ENCODE measurements at regions not wholly inside any gene's neighbourhood (a gene's known extent, or its start where the extent isn't known, plus 50 kb on each side); places are given as distances from the start of the nearest gene placed in this dataset.

- ATAC-seq (replicated peaks in 1 of 2) (no peak), DNase-seq (no peak)
- Mint-ChIP-seq H3K4me1 (ENCODE audit: low read depth) (no peaks in the 10 kb centered on the region), H3K27me3 (ENCODE audit: low read depth) (no peaks in the 10 kb centered on the region), H3K9me3 (peaks cover 14 to 24% of the 10 kb centered on the region in 2 donors), H3K27ac (no peak overlapping the region), H3K36me3 (ENCODE audit: insufficient read depth in 2 of 2) (peaks cover 2 to 8% of the 10 kb centered on the region in 2 donors), H3K4me3 (no peak overlapping the region)
Observed at GRCh38 chr16:63744077-63744874, 1377.6 kb downstream of the CDH11 start.

GRCh38 chr16:63742150-63742549 lies 1379.7 kb downstream of the CDH11 start:
- Mint-ChIP-seq H3K27ac (no peak overlapping the region), H3K27me3 (ENCODE audit: low read depth) (no peaks in the 10 kb centered on the region), H3K4me3 (no peak overlapping the region), H3K36me3 (ENCODE audit: insufficient read depth in 2 of 2) (peaks cover 2 to 8% of the 10 kb centered on the region in 2 donors), H3K4me1 (ENCODE audit: low read depth) (no peaks in the 10 kb centered on the region), H3K9me3 (peaks cover 18 to 21% of the 10 kb centered on the region in 2 donors)
- DNase-seq (no peak), ATAC-seq (replicated peaks in 1 of 2) (no peak)

GRCh38 chr16:63737633-63738032 lies 1384.2 kb downstream of the CDH11 start:
- Mint-ChIP-seq H3K36me3 (ENCODE audit: insufficient read depth in 2 of 2) (no peaks in the 10 kb centered on the region), H3K27ac (no peak overlapping the region), H3K27me3 (ENCODE audit: low read depth) (no peaks in the 10 kb centered on the region), H3K4me3 (no peak overlapping the region), H3K4me1 (ENCODE audit: low read depth) (no peaks in the 10 kb centered on the region), H3K9me3 (peaks cover 7 to 12% of the 10 kb centered on the region in 2 donors)
- ATAC-seq (replicated peaks in 1 of 2): no peak
- no peak for DNase-seq

GRCh38 chr16:63735456-63735855 lies 1386.4 kb downstream of the CDH11 start:
- no peak for ATAC-seq (replicated peaks in 1 of 2)
- Mint-ChIP-seq H3K4me1 (ENCODE audit: low read depth) (no peaks in the 10 kb centered on the region), H3K9me3 (peaks cover 7 to 14% of the 10 kb centered on the region in 2 donors)

GRCh38 chr16:63720848-63721247 lies 1401.0 kb downstream of the CDH11 start:
- H3K4me3 Mint-ChIP-seq: no peak overlapping the region
- no peak for DNase-seq
- H3K36me3 Mint-ChIP-seq (ENCODE audit: insufficient read depth in 2 of 2): peaks cover 2 to 4% of the 10 kb centered on the region in 2 donors
- peaks cover 7 to 18% of the 10 kb centered on the region in 2 donors for H3K9me3 Mint-ChIP-seq
- no peaks in the 10 kb centered on the region for H3K27me3 Mint-ChIP-seq (ENCODE audit: low read depth)
- no peaks in the 10 kb centered on the region for H3K4me1 Mint-ChIP-seq (ENCODE audit: low read depth)
- ATAC-seq (replicated peaks in 1 of 2): no peak
- H3K27ac Mint-ChIP-seq: no peak overlapping the region

More at GRCh38 chr16:63735456-63735855, 1386.4 kb downstream of the CDH11 start:
- Mint-ChIP-seq H3K4me3 (no peak overlapping the region), H3K27ac (no peak overlapping the region), H3K36me3 (ENCODE audit: insufficient read depth in 2 of 2) (no peaks in the 10 kb centered on the region), H3K27me3 (ENCODE audit: low read depth) (no peaks in the 10 kb centered on the region)
- no peak for DNase-seq

GRCh38 chr16:63719926-63720325 lies 1401.9 kb downstream of the CDH11 start:
- no peak for DNase-seq
- H3K36me3 Mint-ChIP-seq (ENCODE audit: insufficient read depth in 2 of 2): peaks cover 2 to 4% of the 10 kb centered on the region in 2 donors
- no peaks in the 10 kb centered on the region for H3K27me3 Mint-ChIP-seq (ENCODE audit: low read depth)
- H3K4me3 Mint-ChIP-seq: no peak overlapping the region
- H3K4me1 Mint-ChIP-seq (ENCODE audit: low read depth): no peaks in the 10 kb centered on the region
- peaks cover 11 to 18% of the 10 kb centered on the region in 2 donors for H3K9me3 Mint-ChIP-seq
- no peak overlapping the region for H3K27ac Mint-ChIP-seq
- no peak for ATAC-seq (replicated peaks in 1 of 2)

- H3K27ac Mint-ChIP-seq: no peak overlapping the region
Observed at GRCh38 chr16:63717806-63718205, 1404.1 kb downstream of the CDH11 start.

GRCh38 chr16:63714876-63715275 lies 1407.0 kb downstream of the CDH11 start:
- Mint-ChIP-seq H3K4me3 (no peak overlapping the region), H3K9me3 (peaks cover 12% of the 10 kb centered on the region in 2 donors), H3K36me3 (ENCODE audit: insufficient read depth in 2 of 2) (peaks cover 2 to 4% of the 10 kb centered on the region in 2 donors), H3K4me1 (ENCODE audit: low read depth) (no peaks in the 10 kb centered on the region), H3K27me3 (ENCODE audit: low read depth) (no peaks in the 10 kb centered on the region), H3K27ac (no peak overlapping the region)
- DNase-seq (no peak), ATAC-seq (replicated peaks in 1 of 2) (no peak)

More at GRCh38 chr16:63717806-63718205, 1404.1 kb downstream of the CDH11 start:
- DNase-seq: no peak
- no peak overlapping the region for H3K4me3 Mint-ChIP-seq
- peaks cover 15 to 17% of the 10 kb centered on the region in 2 donors for H3K9me3 Mint-ChIP-seq
- ATAC-seq (replicated peaks in 1 of 2): no peak
- no peaks in the 10 kb centered on the region for H3K4me1 Mint-ChIP-seq (ENCODE audit: low read depth)
- H3K36me3 Mint-ChIP-seq (ENCODE audit: insufficient read depth in 2 of 2): peaks cover 2 to 4% of the 10 kb centered on the region in 2 donors
- no peaks in the 10 kb centered on the region for H3K27me3 Mint-ChIP-seq (ENCODE audit: low read depth)

- DNase-seq (no peak), ATAC-seq (replicated peaks in 1 of 2) (no peak)
- no peak overlapping the region for H3K27ac Mint-ChIP-seq
- H3K4me1 Mint-ChIP-seq (ENCODE audit: low read depth): no peaks in the 10 kb centered on the region
- H3K27me3 Mint-ChIP-seq (ENCODE audit: low read depth): no peaks in the 10 kb centered on the region
- H3K4me3 Mint-ChIP-seq: no peak overlapping the region
- peaks cover 9 to 13% of the 10 kb centered on the region in 2 donors for H3K9me3 Mint-ChIP-seq
- no peaks in the 10 kb centered on the region for H3K36me3 Mint-ChIP-seq (ENCODE audit: insufficient read depth in 2 of 2)
Observed at GRCh38 chr16:63712725-63713124, 1409.1 kb downstream of the CDH11 start.

- peaks cover 2 to 12% of the 10 kb centered on the region in 2 donors for H3K9me3 Mint-ChIP-seq
- H3K36me3 Mint-ChIP-seq (ENCODE audit: insufficient read depth in 2 of 2): peaks cover 0 to 1% of the 10 kb centered on the region in 2 donors
- ATAC-seq (replicated peaks in 1 of 2): no peak
- no peaks in the 10 kb centered on the region for H3K4me1 Mint-ChIP-seq (ENCODE audit: low read depth)
- DNase-seq: no peak
- no peak overlapping the region for H3K27ac Mint-ChIP-seq
- no peak overlapping the region for H3K4me3 Mint-ChIP-seq
- no peaks in the 10 kb centered on the region for H3K27me3 Mint-ChIP-seq (ENCODE audit: low read depth)
Observed at GRCh38 chr16:63703612-63704011, 1418.3 kb downstream of the CDH11 start.

- Mint-ChIP-seq H3K9me3 (peaks cover 2 to 12% of the 10 kb centered on the region in 2 donors), H3K27me3 (ENCODE audit: low read depth) (no peaks in the 10 kb centered on the region), H3K4me1 (ENCODE audit: low read depth) (no peaks in the 10 kb centered on the region), H3K4me3 (no peak overlapping the region), H3K36me3 (ENCODE audit: insufficient read depth in 2 of 2) (peaks cover 0 to 1% of the 10 kb centered on the region in 2 donors), H3K27ac (no peak overlapping the region)
- ATAC-seq (replicated peaks in 1 of 2): no peak
- no peak for DNase-seq
Observed at GRCh38 chr16:63702981-63703590, 1418.8 kb downstream of the CDH11 start.

GRCh38 chr16:63697736-63698135 lies 1424.1 kb downstream of the CDH11 start:
- DNase-seq: no peak
- Mint-ChIP-seq H3K27ac (no peak overlapping the region), H3K9me3 (peaks cover 4 to 19% of the 10 kb centered on the region in 2 donors), H3K4me1 (ENCODE audit: low read depth) (no peaks in the 10 kb centered on the region), H3K36me3 (ENCODE audit: insufficient read depth in 2 of 2) (peaks cover 0 to 1% of the 10 kb centered on the region in 2 donors), H3K27me3 (ENCODE audit: low read depth) (no peaks in the 10 kb centered on the region), H3K4me3 (no peak overlapping the region)
- ATAC-seq (replicated peaks in 1 of 2): no peak

- Mint-ChIP-seq H3K27me3 (ENCODE audit: low read depth) (no peaks in the 10 kb centered on the region), H3K27ac (no peak overlapping the region), H3K4me3 (no peak overlapping the region), H3K9me3 (peaks cover 2 to 17% of the 10 kb centered on the region in 2 donors), H3K36me3 (ENCODE audit: insufficient read depth in 2 of 2) (no peaks in the 10 kb centered on the region), H3K4me1 (ENCODE audit: low read depth) (no peaks in the 10 kb centered on the region)
- no peak for DNase-seq
- ATAC-seq (replicated peaks in 1 of 2): no peak
Observed at GRCh38 chr16:63695347-63695746, 1426.5 kb downstream of the CDH11 start.
